Neuron (in vitro differentiated cells): ENCODE measurements at regions not wholly inside any gene's neighbourhood (a gene's known extent, or its start where the extent isn't known, plus 50 kb on each side); places are given as distances from the start of the nearest gene placed in this dataset.
"Not testable (repeated sequence)": the region's sequence is repeated elsewhere in the genome, so short reads cannot be mapped to it uniquely, and the experiment has no call there.

Experiments
- H2AFZ ChIP-seq: one replicate; pipeline ENCODE4 v1.6.1; 2013; ENCODE audit warnings: low read depth, mild to moderate bottlenecking, inconsistent platforms, low read length, moderate library complexity
- H3K27me3 ChIP-seq: one replicate; pipeline ENCODE4 v1.6.1; 2013; ENCODE audit warnings: low read length; ENCODE audit not compliant: insufficient read depth
- H3K36me3 ChIP-seq: one replicate; pipeline ENCODE4 v1.6.1; 2013; ENCODE audit warnings: low read length; ENCODE audit not compliant: insufficient read depth
- H3K4me1 ChIP-seq: one replicate; pipeline ENCODE4 v1.6.1; 2013; ENCODE audit warnings: low read length; ENCODE audit not compliant: insufficient read depth
- H3K4me3 ChIP-seq: 2 replicates; pipeline ENCODE4 v1.5.1; 2013; ENCODE audit warnings: mild to moderate bottlenecking, low read length, moderate library complexity
- H3K9me3 ChIP-seq: one replicate; pipeline ENCODE4 v1.6.1; 2013; ENCODE audit warnings: low read length

GRCh38 chr2:58608146-58608545 lies 367.0 kb upstream of the FANCL start:
- Histone ChIP-seq H3K9me3 (no peaks in the 10 kb centered on the region), H3K27me3 (no peaks in the 10 kb centered on the region), H3K36me3 (no peaks in the 10 kb centered on the region), H2AFZ (no peak overlapping the region), H3K4me3 (no peak overlapping the region), H3K4me1 (no peaks in the 10 kb centered on the region)

DNA sequence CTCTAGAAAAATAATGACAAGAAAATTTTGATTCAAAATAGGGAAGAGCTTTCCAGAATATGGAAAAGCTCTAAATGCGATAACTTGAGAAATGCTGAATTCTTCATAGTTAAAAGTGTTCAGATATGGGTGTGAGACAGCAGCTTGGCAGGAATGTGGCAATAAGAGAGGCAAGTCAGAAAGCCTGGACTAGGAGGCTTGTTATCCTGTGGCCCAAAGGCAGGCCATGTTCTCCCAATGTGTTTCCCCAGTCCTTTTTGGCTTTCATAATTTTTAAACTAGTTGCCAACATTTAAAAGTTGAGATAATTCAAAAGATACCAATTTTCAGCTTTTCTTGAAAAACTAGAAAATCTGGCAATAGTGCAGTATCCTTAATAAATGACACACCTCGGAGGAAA lies 366.3 kb upstream of the FANCL start:
- no peaks in the 10 kb centered on the region for H3K4me1 ChIP-seq
- no peak overlapping the region for H3K4me3 ChIP-seq
- H3K36me3 ChIP-seq, result no peaks in the 10 kb centered on the region
- no peaks in the 10 kb centered on the region for H3K9me3 ChIP-seq
- H2AFZ ChIP-seq, result no peak overlapping the region
- no peaks in the 10 kb centered on the region for H3K27me3 ChIP-seq

- no peak overlapping the region for H2AFZ ChIP-seq
- H3K4me1 ChIP-seq, result no peaks in the 10 kb centered on the region
- no peaks in the 10 kb centered on the region for H3K36me3 ChIP-seq
These were observed 365.7 kb upstream of the FANCL start for GRCh38 chr2:58606799-58607198.

GRCh38 chr2:58604096-58604495 lies 363.0 kb upstream of the FANCL start:
- Histone ChIP-seq H3K9me3 (no peaks in the 10 kb centered on the region), H3K27me3 (no peaks in the 10 kb centered on the region)

More at GRCh38 chr2:58606799-58607198, 365.7 kb upstream of the FANCL start:
- no peaks in the 10 kb centered on the region for H3K9me3 ChIP-seq
- no peak overlapping the region for H3K4me3 ChIP-seq
- H3K27me3 ChIP-seq, result no peaks in the 10 kb centered on the region

GRCh38 chr2:58601017-58601416 lies 359.9 kb upstream of the FANCL start:
- Histone ChIP-seq H3K4me3 (no peak overlapping the region), H3K4me1 (no peaks in the 10 kb centered on the region), H3K27me3 (no peaks in the 10 kb centered on the region), H3K36me3 (no peaks in the 10 kb centered on the region), H3K9me3 (no peaks in the 10 kb centered on the region), H2AFZ (no peak overlapping the region)

More at GRCh38 chr2:58604096-58604495, 363.0 kb upstream of the FANCL start:
- Histone ChIP-seq H3K4me3 (no peak overlapping the region), H2AFZ (no peak overlapping the region), H3K4me1 (no peaks in the 10 kb centered on the region), H3K36me3 (no peaks in the 10 kb centered on the region)

GRCh38 chr2:58598171-58598570 lies 357.0 kb upstream of the FANCL start:
- Histone ChIP-seq H3K9me3 (no peaks in the 10 kb centered on the region), H3K27me3 (no peaks in the 10 kb centered on the region), H3K36me3 (no peaks in the 10 kb centered on the region), H3K4me1 (no peaks in the 10 kb centered on the region), H2AFZ (no peak overlapping the region), H3K4me3 (no peak overlapping the region)

- Histone ChIP-seq H2AFZ (no peak overlapping the region), H3K27me3 (no peaks in the 10 kb centered on the region), H3K36me3 (no peaks in the 10 kb centered on the region), H3K4me3 (no peak overlapping the region), H3K4me1 (no peaks in the 10 kb centered on the region), H3K9me3 (no peaks in the 10 kb centered on the region)
These were observed 354.6 kb upstream of the FANCL start for GRCh38 chr2:58595714-58596113.

- Histone ChIP-seq H3K36me3 (no peaks in the 10 kb centered on the region), H3K4me3 (no peak overlapping the region), H3K4me1 (no peaks in the 10 kb centered on the region), H3K27me3 (no peaks in the 10 kb centered on the region), H2AFZ (no peak overlapping the region), H3K9me3 (no peaks in the 10 kb centered on the region)
These were observed 353.6 kb upstream of the FANCL start for GRCh38 chr2:58594762-58595161.

DNA sequence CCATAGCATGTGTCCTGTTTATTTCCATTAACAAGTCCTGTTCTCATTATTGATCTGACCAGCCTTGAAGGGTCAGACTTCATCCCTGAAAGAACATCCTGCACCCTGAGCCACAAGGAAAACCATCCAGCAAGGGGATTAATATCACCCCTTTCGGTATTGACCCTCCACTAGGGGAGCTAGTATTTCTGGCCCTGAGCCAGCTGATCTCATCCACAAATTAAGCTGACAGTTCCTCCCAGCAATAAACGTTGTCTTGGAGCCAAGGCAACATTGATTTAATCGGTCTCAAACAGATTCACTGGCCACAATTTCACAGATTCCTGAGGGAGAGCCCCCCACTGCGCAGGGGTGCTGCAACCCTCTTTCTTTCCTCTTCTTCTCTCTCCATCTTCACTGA lies 353.1 kb upstream of the FANCL start:
- Histone ChIP-seq H3K27me3 (no peaks in the 10 kb centered on the region), H2AFZ (no peak overlapping the region), H3K9me3 (no peaks in the 10 kb centered on the region), H3K4me3 (no peak overlapping the region), H3K36me3 (no peaks in the 10 kb centered on the region), H3K4me1 (no peaks in the 10 kb centered on the region)

GRCh38 chr2:58586178-58586577 lies 345.1 kb upstream of the FANCL start:
- not testable (repeated sequence) for H3K4me3 ChIP-seq, H3K9me3 ChIP-seq, H3K27me3 ChIP-seq, H3K36me3 ChIP-seq, H2AFZ ChIP-seq
- H3K4me1 ChIP-seq, result peaks cover 18% of the 10 kb centered on the region

GRCh38 chr2:58585233-58585632 lies 344.1 kb upstream of the FANCL start:
- no peaks in the 10 kb centered on the region for H3K9me3 ChIP-seq
- H3K4me3 ChIP-seq, result no peak overlapping the region
- H3K27me3 ChIP-seq, result peaks cover 3% of the 10 kb centered on the region
- peaks cover 18% of the 10 kb centered on the region for H3K4me1 ChIP-seq
- no peaks in the 10 kb centered on the region for H3K36me3 ChIP-seq
- H2AFZ ChIP-seq, result no peak overlapping the region

GRCh38 chr2:58584606-58585118 lies 343.5 kb upstream of the FANCL start:
- Histone ChIP-seq H3K4me3 (no peak overlapping the region), H3K27me3 (peaks cover 3% of the 10 kb centered on the region), H3K36me3 (no peaks in the 10 kb centered on the region), H3K9me3 (no peaks in the 10 kb centered on the region), H2AFZ (no peak overlapping the region), H3K4me1 (peaks cover 18% of the 10 kb centered on the region)

DNA sequence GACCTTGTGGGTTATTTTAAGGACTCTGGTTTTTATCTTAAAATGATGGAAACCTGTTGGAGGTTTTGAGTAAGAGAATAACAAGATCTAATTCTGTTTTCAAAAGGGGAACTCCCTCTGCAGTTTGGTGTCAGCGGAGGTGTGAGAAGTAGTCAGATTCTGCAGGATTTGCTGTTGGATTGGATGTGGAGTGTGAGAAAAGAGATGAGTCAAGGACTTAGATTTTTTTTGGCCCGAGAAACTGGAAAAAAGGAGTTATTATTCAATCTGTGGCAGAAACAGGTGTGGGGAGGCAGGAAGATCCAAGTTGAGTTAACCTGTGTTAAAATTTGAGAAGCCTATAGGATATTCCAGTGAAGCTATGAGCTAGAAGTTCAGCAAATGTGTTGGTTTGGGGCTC lies 337.2 kb upstream of the FANCL start:
- Histone ChIP-seq H3K9me3 (no peaks in the 10 kb centered on the region), H3K4me1 (peaks cover 5% of the 10 kb centered on the region), H3K27me3 (peaks cover 3% of the 10 kb centered on the region), H3K36me3 (no peaks in the 10 kb centered on the region), H3K4me3 (no peak overlapping the region), H2AFZ (no peak overlapping the region)

DNA sequence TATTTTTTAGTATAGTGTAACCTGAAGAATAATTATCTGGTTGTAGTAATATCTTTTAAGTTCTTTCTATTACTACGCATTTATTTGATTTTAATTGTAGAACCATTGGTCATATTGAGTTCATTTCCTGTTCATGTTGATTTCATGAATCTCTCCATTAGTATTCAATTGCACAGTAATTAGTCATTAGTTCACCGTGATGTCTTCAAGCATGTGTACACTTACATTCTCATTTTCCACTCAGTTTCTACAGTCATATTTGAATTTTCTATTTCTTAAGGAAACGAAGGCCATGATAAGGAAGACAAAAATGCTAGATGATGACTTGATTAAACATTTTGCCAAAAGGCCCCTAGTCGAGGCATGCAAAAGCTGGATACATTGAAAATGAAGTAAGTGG lies 333.7 kb upstream of the FANCL start:
- no peaks in the 10 kb centered on the region for H3K36me3 ChIP-seq
- peaks cover 12% of the 10 kb centered on the region for H3K4me1 ChIP-seq
- H3K9me3 ChIP-seq, result no peaks in the 10 kb centered on the region
- no peak overlapping the region for H3K4me3 ChIP-seq
- H2AFZ ChIP-seq, result no peak overlapping the region
- no peaks in the 10 kb centered on the region for H3K27me3 ChIP-seq
